ENCODE measurements at regions not wholly inside any gene's neighbourhood (a gene's known extent, or its start where the extent isn't known, plus 50 kb on each side); places are given as distances from the start of the nearest gene placed in this dataset.
"Not testable (repeated sequence)": the region's sequence is repeated elsewhere in the genome, so short reads cannot be mapped to it uniquely, and the experiment has no call there.

DNA sequence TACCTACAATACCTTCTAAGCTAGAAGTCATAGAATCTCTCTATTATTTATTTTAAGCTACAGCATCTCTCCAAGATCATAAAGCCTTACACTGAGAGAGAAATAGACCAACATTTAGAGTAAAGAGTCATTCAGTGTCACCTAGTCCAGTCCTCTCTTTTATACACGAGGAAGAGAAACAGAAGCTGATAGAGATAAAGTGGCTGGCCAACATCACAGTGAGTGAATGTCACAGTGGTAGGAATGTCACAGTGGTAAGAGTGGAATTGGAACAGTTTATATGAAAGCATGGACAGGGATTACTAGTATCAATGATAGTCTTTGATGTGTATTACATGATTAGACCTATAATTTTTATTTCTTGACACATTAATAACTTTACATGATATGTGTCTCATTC is 307.8 kb upstream of the NBPF12 start:
- not testable (repeated sequence) for DNase-seq

DNA sequence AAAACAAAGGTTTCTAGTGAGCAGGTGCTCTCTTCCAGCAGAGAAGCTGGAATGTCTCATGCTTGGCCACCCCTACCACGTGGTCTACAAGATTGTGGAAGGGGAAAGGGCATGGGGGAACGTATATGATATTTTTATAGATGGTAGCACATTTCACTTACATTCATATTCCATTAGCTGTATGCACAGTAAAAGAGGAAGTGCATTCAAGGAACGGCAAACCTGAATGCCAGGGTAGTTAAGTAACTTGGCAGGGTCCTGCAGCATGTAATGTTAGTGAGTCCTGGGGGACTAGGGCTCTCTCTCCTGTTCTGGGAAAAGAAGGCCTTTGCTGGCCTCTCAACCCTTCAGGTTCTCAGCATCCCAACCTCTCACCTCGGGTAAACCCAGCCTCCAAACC is 319.5 kb upstream of the NBPF12 start:
- not testable (repeated sequence) for DNase-seq

DNA sequence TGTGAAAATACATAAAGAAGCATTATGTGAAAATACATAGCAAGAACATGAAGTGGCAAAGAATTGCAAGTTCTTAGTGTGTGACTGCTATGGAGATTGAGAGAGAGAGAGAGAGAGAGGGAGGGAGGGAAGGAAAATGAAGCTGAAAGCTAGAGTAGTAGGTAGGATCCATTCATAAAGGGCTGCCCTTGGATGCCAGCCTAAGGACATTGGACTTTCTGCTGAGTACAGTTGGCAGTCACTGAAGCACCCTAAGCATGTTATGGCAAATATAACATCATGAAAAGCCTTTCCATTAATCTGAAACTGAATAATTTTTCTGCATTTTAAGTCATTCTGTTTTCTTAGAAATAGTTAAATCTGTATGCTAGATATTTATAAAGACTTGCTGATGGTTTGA is 333.4 kb upstream of the NBPF12 start:
- DNase-seq, result not testable (repeated sequence)

DNA sequence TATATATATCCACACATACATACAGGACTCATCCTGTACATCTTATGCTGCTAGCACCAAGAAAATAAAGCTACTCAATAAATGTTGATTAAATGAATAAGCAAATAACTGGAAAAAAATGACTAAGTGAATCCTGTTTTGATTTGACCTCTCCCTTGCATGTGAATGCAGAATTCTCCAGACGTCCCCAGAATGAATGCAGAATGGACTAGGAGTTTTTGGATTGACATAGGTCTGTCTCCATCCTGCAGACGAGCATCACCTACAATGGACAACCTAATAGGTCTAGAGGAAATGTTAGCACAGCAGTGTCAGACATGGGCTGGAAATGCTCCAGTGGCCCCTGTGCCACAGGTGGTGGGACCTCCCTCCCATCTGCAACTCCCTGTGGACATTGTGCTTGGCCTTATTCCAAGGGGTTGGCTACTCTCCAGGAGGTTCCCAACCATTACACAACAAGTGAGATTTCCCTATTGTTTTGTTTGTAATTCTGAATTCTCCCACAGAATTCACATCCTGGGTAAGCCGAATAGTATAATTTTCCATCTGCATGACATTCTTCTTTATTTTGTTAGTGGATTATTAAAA is 337.3 kb upstream of the NBPF12 start:
- not testable (repeated sequence) for DNase-seq

DNA sequence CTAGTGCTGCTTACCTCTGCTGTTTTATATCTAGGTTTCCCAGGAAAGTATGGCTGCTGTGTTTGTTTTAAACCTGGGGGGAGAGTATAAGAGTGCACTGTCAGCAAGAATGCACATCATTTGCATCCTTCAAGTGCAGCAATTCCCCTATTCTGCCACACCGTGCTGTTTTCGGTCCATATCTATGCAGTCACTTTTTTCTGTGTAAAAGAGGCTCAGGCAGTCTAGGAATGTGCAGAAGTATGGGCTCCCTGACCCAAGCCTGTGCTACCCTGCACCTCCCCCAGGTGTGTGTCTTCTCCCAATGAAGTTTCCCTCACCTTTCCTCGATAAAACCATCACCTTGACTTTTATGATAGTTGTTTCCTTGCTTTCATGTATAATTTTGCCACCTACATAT is 338.2 kb upstream of the NBPF12 start:
- not testable (repeated sequence) for DNase-seq

DNA sequence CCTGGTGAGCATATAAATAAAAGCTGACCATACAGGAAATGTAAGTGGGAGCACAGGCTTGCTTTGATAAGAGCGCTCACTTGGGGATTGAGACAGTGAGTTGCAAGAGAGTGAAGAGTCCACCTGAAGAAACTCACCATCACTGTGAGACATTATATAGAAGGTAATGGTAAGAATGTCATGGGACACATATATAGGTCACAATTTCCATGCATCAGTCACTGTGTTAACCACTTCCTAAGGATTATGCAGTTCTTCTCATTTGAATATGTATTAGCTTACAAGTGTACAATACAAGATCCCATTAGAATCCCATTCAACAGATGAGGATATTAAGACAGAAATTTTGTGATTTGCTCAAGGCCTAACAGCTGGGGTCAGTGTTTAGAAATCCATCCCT is 352.4 kb upstream of the NOTCH2NLA start:
- not testable (repeated sequence) for DNase-seq

DNA sequence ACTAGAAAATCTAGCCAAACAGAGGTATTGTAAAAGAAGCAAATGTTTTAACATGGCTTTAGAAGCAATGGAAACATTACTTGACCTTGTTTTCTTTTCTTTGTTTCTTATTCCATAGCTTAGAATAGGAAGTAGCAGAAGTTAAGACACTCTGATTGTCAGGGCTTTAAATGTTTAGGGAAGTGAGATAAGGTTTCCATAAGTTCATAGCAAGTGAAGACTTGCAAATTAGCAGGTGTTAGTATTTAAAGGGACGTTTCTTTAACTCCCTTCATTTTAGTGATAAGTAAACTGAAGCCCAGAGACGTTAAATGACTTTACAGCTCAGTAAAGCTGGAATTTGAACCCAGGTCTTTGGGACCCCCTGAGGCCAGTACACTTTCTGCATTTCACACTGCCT is 338.7 kb upstream of the NOTCH2NLA start:
- DNase-seq, result not testable (repeated sequence)

DNA sequence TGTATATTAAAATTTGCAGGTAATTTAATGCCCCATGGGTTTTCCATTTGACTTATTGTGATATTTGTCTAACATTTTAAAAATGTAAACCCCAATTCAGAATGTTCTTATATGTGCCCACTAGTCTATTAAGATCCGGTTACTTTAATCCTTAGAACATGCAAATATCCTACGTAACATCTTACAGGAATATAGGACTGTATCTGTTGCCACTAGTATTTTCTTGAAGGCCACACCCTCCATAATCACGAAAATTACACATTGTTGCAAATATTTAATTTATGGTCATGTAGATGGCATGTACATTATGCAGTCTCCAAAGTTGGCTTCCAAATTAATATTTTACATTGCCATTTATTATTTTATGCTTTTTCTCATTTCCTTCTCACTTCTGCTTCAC is 329.2 kb upstream of the NOTCH2NLA start:
- DNase-seq, result not testable (repeated sequence)

DNA sequence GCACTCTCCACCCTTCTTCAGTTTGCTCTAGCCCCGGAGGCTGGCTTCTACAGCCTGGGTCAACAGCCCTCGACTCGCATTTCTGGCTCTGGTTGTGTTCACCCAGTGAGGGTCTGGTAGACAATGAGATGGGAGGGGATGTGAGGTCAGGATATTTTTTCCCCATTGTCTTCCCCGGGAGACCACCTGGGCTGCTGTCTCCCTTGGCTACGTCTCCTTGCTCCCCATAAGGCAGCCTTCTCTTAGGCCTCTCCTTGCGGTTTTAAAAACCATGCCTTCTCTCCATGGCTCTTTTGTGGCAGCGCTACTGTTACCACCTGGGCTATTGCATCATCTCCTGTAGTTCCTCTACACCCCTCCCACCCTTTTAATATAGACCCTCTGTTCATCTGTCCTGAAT is 327.6 kb upstream of the NOTCH2NLA start:
- DNase-seq, result not testable (repeated sequence)

DNA sequence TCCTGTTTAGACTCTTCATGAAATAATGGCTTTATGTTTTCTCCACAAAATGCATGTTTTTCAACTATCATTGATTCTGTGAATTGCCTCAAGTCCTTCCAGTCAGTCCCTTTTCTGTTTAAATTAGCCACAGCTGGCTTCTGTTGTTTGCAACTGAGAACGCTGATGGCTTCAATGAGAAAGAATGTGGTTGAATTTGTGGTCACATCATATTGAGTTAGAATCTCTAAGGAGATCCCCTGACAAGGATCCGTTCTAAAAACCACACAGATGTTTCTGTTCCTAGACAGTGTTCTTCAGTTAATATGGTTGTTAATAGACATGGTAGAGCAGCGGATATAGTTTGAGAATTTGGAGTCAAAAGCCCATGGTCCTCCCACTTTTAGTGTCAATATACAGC is 323.6 kb upstream of the NOTCH2NLA start:
- DNase-seq, result not testable (repeated sequence)

DNA sequence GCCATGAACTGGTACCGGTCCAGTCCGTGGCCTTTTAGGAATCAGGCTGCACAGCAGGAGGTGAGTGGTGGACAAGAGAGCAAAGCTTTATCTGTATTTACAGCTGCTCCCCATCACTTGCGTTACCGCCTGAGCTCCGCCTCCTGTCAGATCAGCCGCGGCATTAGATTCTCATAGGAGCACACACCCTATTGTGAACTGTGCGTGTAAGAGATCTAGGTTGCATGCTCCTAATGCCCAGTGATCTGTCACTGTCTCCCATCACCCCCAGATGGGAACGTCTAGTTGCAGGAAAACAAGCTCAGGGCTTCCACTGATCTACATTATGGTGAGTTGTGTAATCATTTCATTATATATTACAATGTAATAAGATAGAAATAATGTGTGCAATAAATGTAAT is 319.9 kb upstream of the NOTCH2NLA start:
- not testable (repeated sequence) for DNase-seq

DNA sequence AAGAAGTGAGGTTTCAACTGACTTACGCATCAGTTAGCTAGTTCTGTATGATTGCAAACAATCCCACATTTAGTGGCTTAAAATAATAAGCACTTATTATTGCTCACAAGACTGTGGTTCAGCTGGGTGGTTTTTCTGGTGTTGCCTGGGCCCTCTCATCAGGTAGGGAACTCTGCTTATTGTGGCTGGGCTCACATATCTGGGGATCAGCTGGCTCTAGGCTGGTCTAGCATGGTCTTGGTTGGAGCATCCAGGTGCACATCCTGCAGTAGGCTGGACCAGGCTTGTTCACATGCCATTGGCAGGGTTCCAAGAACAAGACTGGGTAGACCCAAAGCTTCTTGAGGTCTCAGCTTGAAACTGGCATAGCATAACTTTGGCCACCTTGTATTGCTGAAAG is 317.4 kb upstream of the NOTCH2NLA start:
- DNase-seq, result not testable (repeated sequence)

DNA sequence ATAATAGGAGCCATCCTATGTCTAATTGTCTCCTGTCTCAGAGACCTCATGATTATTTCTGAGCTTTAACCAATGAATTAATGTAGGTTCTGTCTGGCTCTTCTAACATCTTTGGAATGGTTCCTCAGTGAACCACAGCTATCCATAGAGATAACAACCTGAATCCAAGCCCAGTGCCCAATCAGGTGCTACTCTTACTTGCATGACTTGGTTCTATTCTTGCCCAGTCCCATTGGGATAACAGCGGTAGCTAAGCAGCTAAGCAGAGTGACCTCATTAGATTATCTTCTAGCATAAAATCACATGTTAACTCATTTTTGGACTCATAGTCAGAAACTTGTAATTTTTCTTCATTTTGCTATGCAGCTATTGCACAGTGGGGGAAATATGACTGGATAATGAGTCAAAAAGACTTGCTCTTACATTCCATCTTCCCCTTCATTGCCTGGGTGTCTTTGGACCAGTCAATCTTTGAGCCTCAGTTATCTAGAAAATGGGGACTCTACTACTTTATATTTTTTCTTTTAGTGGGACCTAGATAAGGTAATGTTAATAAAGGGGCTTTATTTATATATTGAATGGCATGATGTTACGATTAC is 309.1 kb upstream of the NOTCH2NLA start:
- not testable (repeated sequence) for DNase-seq

DNA sequence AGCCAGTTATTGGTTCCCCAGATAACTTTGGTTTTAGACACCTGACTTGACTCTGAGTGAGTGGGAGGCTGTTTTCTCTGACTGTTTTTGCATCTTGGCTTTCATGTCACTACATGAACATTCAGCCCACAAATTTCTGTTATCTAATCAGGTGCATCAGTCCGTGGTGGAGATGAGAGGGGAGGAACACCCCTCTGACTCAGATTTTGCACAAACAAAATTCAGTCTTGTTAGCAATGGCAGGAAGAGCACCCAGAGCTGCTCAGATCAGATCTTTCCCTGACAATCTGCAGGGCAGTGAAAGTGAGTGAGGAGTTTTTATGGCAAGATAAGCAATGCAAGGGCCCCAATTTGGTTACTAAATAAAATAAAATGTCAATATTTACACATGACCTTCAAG is 307.2 kb upstream of the NOTCH2NLA start:
- not testable (repeated sequence) for DNase-seq

DNA sequence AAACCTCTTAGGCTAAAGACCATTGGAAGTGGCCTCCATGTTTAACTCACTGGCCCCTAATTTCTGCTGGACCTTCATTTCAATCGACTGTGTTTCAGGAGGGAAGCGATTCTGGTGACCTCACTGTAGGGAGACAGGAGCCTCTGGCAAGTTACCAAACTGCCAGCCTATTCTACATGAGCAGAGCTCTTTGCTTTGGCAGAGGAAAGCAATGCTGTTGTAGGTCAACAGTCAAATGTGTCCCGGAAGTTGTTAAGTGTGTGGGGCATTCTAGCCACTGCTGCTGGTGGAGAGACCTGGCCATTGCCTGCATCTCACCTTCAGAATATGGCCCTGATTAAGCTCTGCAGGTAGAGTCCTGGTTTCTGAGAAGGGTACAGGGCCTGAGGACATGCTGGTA is 306.8 kb upstream of the NOTCH2NLA start:
- DNase-seq, result not testable (repeated sequence)

DNA sequence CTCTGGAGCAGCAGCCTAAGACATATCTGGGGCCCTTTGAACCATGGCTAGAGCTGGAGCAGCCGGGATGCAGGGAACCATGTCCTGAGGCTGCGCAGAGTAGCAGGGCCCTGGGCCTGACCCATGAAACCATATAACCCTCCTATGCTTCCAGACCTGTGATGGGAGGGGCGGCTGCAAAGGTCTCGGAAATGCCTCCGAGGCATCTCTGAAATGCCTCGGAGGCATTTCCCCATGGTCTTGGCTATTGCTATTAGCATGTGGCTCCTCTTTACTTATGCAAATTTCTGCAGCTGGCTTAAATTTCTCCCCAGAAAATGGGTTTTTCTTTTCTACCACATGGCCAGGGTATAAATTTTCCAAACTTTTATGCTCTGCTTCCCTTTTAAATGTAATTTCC is 302.1 kb upstream of the NOTCH2NLA start:
- DNase-seq, result not testable (repeated sequence)

DNA sequence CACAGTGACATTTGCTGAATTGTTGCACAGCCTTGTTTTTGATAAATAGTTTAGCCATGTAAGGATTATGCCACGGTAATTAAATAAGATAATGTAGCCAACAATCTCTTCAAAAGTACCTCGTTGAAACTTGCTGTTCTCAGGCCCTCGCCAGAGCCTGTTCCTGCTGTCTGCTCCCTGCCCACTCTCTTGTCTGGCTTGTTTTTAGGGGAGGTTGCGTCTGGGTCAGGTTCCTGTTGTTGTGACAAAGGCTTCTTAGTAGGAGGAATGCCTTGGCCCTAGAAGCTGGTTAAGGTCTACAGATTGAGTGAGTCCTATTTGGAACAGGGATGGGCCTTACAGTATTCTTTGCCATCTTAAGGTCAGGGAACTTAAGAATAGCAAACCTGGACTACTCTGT is 294.0 kb upstream of the NOTCH2NLA start:
- not testable (repeated sequence) for DNase-seq

DNA sequence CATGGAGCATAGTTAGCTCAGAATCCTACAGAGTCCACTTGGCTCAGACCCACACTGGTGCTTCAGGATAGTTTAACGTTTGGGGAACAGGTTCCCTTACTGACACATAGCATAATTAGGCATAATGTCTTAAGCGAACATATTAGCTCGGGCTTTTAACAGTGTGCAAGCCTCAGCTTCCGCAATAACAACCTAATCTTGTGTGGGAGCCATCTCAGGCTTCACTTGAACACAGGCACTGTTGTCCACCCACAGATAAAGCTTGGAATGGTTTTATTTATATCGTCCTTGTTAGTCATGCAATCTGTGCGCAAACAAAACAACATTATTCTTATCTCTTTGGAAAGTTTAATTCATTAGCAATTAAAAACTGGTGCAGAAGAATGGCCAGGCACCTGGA is 293.5 kb upstream of the NOTCH2NLA start:
- DNase-seq, result not testable (repeated sequence)

DNA sequence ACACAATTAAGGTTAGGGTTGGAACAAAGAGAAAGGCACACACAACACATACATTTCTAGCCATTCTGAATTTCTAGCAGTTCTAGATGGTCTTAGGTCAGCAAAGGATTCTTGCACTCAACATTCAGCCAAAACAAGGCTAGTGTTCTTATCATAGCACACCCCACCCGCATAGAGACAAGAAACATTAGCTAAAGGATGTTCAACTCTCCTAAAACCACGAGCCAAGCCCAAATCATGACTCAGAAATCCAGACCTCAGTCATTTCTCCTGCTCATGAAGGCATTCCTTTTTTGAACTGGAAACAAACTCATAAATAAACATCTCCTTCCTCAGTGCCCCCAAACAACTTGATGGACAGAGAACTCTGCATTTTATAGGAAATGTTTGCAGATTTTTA is 293.0 kb upstream of the NOTCH2NLA start:
- not testable (repeated sequence) for DNase-seq

DNA sequence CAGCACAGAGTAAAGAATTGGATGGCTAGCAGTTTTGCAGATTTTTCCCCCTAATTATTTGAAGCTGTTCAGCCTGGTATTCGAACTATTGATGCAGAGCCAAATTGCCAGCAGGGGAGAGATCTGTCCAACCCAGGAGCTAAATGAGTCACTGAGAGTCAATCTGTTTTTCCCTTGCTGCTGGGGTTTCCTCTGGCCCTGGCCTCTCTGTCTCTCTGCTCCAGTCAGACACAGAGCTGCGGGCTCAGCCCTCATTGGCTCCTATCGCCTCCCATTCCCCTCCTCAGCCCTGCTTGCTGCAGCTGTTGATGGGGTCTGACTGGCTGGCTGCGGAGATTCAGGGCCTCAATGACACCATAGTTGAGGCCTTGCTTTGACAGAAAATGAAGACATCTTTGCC is 284.9 kb upstream of the NOTCH2NLA start:
- not testable (repeated sequence) for DNase-seq

DNA sequence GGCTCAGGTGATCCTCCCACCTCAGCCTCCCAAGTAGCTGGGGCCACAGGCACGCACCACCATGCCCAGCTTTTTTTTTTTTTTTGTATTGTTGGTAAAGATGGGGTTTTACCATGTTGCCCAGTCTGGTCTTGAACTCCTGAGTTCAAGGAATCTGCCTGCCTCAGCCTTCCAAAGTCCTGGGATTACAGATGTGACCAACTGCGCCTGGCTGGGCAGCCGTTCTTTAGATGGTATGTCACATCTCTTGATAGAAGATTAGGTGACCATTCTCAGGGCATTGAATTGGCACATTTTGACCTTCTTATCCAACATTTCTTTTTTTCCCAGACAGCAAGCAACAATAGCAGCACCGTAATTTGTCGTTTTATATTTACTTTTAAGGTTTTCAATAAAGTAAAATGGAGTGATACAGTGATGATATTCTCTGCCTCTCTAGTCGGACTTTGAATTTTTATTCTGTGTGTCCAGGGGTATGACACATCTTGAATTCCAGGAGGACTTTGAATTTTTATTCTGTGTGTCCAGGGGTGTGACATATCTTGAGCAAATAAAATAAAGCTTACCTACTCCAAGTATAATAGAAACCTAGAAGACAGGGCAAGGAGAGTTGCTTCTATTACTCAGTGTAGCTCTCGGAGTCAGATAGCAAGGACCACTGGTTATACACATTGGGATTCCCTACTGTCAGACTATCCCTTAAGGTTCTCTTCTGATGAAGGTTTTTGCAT is 282.4 kb upstream of the NOTCH2NLA start:
- DNase-seq, result not testable (repeated sequence)

DNA sequence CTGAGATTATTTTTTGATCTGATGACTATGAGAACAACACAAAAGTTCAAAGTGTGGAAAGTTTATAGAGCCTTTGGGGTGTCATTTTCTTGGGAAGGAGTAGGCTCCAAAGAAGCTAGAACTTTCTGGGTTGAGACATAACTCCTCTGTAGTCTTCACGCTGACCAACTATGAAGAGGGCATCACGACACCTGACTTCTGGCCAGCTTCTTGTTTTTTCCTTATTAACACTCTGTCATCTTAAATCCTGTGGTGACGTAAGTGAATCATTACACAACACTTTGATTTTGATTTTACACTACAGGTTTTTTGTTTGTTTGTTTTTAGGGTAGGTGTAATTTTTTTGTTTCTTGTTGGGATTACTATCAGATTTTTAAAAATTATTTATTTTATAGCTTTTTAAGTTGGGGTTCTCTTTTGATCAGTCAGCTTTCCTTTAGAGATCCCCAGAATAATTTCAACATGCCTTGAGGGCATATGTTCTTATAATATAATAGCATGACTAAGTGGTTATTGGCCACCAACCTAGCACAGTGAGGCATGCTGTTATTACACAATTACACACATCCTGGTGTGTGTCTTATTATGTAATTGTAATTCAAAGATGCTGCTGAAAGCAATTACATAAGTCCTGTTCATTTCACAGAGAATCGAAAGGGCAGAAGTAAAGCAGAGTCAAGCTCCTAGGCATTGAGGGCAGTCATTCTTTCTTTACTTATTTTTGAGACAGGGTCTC is 281.6 kb upstream of the NOTCH2NLA start:
- DNase-seq, result not testable (repeated sequence)

DNA sequence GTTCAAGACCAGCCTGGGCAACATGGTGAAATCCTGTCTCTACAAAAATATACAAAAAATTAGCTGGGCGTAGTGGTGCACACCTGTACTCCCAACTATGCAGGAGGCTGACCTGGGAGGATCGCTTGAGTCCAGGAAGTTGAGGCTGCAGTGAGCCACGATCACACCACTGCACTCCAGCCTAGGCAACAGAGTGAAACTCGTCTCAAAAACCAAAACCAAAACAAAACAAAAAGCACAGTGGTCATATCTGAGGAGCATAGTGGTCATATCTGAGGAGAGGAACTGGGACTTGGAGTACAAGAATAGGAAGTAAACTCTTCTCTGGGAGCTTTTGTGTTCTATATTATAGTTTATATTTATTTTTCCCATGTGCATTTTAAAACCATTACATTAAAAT is 275.3 kb upstream of the NOTCH2NLA start:
- DNase-seq, result not testable (repeated sequence)

Data from NCI-H2081 treated with DMSO at 0.1 percent for 48 hours (cell line).